ENCODE measurements at regions not wholly inside any gene's neighbourhood (a gene's known extent, or its start where the extent isn't known, plus 50 kb on each side); places are given as distances from the start of the nearest gene placed in this dataset.
A peak's percentile ranks its signal among the peaks of the same experiment; 100 is the strongest.

DNA sequence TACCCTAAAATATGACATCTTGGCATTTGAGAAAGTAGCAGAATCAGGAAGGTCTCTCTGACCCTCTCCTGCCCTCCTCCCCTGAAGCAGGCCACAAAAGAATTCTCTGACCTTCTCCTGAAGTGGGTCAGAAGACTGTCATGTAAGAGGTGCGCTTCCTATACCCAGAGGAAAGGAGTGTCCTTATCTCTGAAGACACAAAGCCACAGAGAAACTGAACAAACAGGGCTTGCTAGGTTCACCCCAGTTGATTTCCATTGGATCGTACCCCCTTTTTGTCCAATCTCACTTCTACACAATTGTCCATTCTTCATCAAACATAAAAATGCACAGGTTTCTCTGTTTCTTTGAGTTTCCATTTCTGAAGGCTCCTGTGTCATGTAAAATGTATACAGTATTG, 272.0 kb upstream of the SOX4 start:
- TF ChIP-seq POLR2A (IDR thresholded peaks at IDR 0.05) = no peak
- TF ChIP-seq, protein P1, sequence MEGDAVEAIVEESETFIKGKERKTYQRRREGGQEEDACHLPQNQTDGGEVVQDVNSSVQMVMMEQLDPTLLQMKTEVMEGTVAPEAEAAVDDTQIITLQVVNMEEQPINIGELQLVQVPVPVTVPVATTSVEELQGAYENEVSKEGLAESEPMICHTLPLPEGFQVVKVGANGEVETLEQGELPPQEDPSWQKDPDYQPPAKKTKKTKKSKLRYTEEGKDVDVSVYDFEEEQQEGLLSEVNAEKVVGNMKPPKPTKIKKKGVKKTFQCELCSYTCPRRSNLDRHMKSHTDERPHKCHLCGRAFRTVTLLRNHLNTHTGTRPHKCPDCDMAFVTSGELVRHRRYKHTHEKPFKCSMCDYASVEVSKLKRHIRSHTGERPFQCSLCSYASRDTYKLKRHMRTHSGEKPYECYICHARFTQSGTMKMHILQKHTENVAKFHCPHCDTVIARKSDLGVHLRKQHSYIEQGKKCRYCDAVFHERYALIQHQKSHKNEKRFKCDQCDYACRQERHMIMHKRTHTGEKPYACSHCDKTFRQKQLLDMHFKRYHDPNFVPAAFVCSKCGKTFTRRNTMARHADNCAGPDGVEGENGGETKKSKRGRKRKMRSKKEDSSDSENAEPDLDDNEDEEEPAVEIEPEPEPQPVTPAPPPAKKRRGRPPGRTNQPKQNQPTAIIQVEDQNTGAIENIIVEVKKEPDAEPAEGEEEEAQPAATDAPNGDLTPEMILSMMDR (IDR thresholded peaks at IDR 0.05) = no peak
- Histone ChIP-seq H3K27me3 (no peaks in the 10 kb centered on the region), H3K36me3 (no peaks in the 10 kb centered on the region), H3K4me3 (no peak overlapping the region), H3K27ac (no peak overlapping the region), H3K4me1 (no peaks in the 10 kb centered on the region), H3K9me3 (no peaks in the 10 kb centered on the region)
- intact Hi-C loops (cut with DNase I) = no loop called here
- WGBS (ENCODE audit: insufficient coverage, low coverage, low lambda C conversion rate, missing lambda C conversion rate) = 76% methylated on average over 2 of the region's 2 CpGs
- no peak for ATAC-seq
- no peak for DNase-seq

DNA sequence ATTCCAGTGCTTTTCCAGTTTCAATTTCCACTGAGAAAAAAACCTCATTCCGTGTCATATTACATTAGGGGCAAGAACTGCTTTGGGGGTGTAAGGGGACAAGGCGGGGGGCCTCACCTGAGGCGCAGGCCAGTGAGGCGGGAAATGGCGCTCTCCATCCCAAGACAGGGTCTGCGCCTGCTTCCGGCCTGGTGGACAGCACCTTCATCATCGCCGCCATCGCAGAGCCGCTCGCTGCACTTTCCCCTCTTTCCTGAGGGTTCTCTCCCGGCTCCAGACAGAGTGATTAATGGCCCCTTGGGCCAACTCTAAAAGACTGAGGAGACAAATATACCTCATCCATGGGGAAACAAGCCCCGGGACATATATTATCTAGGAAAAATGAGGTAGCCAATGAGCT, 270.0 kb upstream of the SOX4 start:
- intact Hi-C loops (cut with DNase I) = no loop called here
- H3K27ac ChIP-seq = no peak overlapping the region
- H3K9me3 ChIP-seq = no peaks in the 10 kb centered on the region
- H3K27me3 ChIP-seq = no peaks in the 10 kb centered on the region
- 85% methylated on average over 7 of the region's 14 CpGs for WGBS (ENCODE audit: insufficient coverage, low coverage, low lambda C conversion rate, missing lambda C conversion rate)
- H3K36me3 ChIP-seq = no peaks in the 10 kb centered on the region
- H3K4me1 ChIP-seq = no peaks in the 10 kb centered on the region
- no peak for DNase-seq
- no peak for ATAC-seq
- TF ChIP-seq POLR2A (IDR thresholded peaks at IDR 0.05) = no peak
- TF ChIP-seq, protein P1 (IDR thresholded peaks at IDR 0.05) = no peak
- no peak overlapping the region for H3K4me3 ChIP-seq

GRCh38 chr6:21325201-21325856, 268.2 kb upstream of the SOX4 start:
- no peaks in the 10 kb centered on the region for H3K27me3 ChIP-seq
- peak; percentile 40 to 90 (median 64) for ATAC-seq
- H3K27ac ChIP-seq = no peak overlapping the region
- DNase-seq = no peak
- TF ChIP-seq, protein P1 (IDR thresholded peaks at IDR 0.05) = no peak
- no peak for TF ChIP-seq POLR2A (IDR thresholded peaks at IDR 0.05)
- H3K4me3 ChIP-seq = no peak overlapping the region
- no peaks in the 10 kb centered on the region for H3K36me3 ChIP-seq
- H3K9me3 ChIP-seq = no peaks in the 10 kb centered on the region
- intact Hi-C loops (cut with DNase I) = no loop called here
- no peaks in the 10 kb centered on the region for H3K4me1 ChIP-seq
- WGBS (ENCODE audit: insufficient coverage, low coverage, low lambda C conversion rate, missing lambda C conversion rate) = 52% methylated on average over 6 of the region's 6 CpGs

DNA sequence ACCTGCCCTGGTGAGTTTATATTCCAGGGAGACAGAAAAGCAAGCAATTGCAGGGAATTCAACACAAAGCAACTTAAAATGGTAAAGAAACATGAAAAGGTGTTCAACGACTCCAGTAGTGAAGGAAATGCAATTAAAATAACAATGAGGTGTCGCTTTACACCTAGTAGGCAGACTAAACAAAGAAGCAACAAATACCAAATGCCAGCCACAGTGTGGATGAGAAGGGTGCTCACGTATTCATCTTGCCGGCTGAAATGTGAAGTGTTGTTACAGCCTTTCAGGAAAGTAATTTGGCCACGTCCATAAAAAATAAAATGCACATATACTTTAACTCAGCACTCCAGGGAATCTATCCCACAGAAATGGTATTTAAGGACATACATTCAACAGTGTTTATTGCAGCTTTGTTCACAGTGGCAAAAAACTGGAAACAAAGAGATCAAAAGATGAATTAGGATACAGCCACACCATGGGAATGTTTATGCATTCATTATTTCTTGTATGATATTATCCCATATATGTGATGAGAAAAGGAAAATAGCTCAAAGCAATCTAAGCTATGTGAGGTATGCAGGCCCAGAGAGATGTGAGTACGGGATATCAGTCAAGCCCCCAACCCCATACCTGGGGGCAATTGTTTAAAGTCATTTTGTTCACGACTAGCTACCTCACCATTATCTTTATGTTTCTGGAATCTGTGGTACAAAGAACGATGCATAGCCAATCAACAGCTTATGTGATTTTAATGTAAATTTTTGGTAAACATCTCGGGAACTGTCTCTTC, 266.0 kb upstream of the SOX4 start:
- WGBS (ENCODE audit: insufficient coverage, low coverage, low lambda C conversion rate, missing lambda C conversion rate) = 64% methylated on average over 9 of the region's 9 CpGs
- no peaks in the 10 kb centered on the region for H3K4me1 ChIP-seq
- H3K4me3 ChIP-seq = no peak overlapping the region
- intact Hi-C loops (cut with DNase I) = no loop called here
- no peaks in the 10 kb centered on the region for H3K27me3 ChIP-seq
- TF ChIP-seq, protein P1 (IDR thresholded peaks at IDR 0.05) = no peak
- TF ChIP-seq POLR2A (IDR thresholded peaks at IDR 0.05) = no peak
- H3K27ac ChIP-seq = no peak overlapping the region
- no peaks in the 10 kb centered on the region for H3K9me3 ChIP-seq
- no peak for DNase-seq
- no peaks in the 10 kb centered on the region for H3K36me3 ChIP-seq
- no peak for ATAC-seq
